DND-41 (cell line): ENCODE measurements at regions not wholly inside any gene's neighbourhood (a gene's known extent, or its start where the extent isn't known, plus 50 kb on each side); places are given as distances from the start of the nearest gene placed in this dataset.

ENCODE experiments used
- ATAC-seq: fragments of 200-7000 bp; cut with Tn5 transposase; 3 replicates; pipeline ENCODE4 v1.9.1; 2021; ENCODE audit warnings: low read depth; ENCODE audit not compliant: insufficient read depth
- DNase-seq: peaks from one replicate; pipeline ENCODE4 v3.0.0-alpha.2; 2020
- H2AFZ ChIP-seq: 2 replicates; pipeline ENCODE4 v1.6.0; 2012; ENCODE audit warnings: low read depth, low read length
- H3K27ac ChIP-seq: 2 replicates; pipeline ENCODE4 v1.5.1; 2012; ENCODE audit warnings: low read length, inconsistent platforms
- H3K27me3 ChIP-seq: fragments of 200-600 bp; sonication (generic); 2 replicates; pipeline ENCODE4 v1.6.0; 2012; ENCODE audit warnings: low read length, mild to moderate bottlenecking, inconsistent platforms; ENCODE audit not compliant: insufficient read depth, poor library complexity
- H3K36me3 ChIP-seq: 2 replicates; pipeline ENCODE4 v1.5.1; 2012; ENCODE audit warnings: low read length, inconsistent platforms; ENCODE audit not compliant: insufficient read depth
- H3K4me1 ChIP-seq: 2 replicates; pipeline ENCODE4 v1.5.1; 2012; ENCODE audit warnings: mild to moderate bottlenecking, low read length; ENCODE audit not compliant: insufficient read depth
- H3K4me2 ChIP-seq: 2 replicates; pipeline ENCODE4 v1.6.0; 2012; ENCODE audit warnings: mild to moderate bottlenecking, moderate library complexity, low read length, inconsistent platforms; ENCODE audit not compliant: insufficient read depth
- H3K4me3 ChIP-seq, 2 experiments: fragments of 200-600 bp in 1 of 2; shearing (Covaris generic) in 1 of 2; 2 replicates each; pipeline ENCODE4 v1.5.1; 2012 to 2016; ENCODE audit warnings: inconsistent platforms in 2 of 2, low read length in 2 of 2, mild to moderate bottlenecking in 2 of 2, low read depth in 1 of 2, moderate library complexity in 1 of 2
- H3K79me2 ChIP-seq: 2 replicates; pipeline ENCODE4 v1.6.0; 2012; ENCODE audit warnings: low read length, inconsistent platforms; ENCODE audit not compliant: insufficient read depth
- H3K9ac ChIP-seq: 2 replicates; pipeline ENCODE4 v1.6.0; 2012; ENCODE audit warnings: low read depth, mild to moderate bottlenecking, inconsistent platforms, low read length, moderate library complexity
- H3K9me3 ChIP-seq: 2 replicates; pipeline ENCODE4 v1.5.1; 2012; ENCODE audit warnings: low read length, moderate library complexity, mild to moderate bottlenecking, inconsistent platforms; ENCODE audit not compliant: insufficient read depth, severe bottlenecking
- H4K20me1 ChIP-seq: 2 replicates; pipeline ENCODE4 v1.6.0; 2012; ENCODE audit warnings: low read length; ENCODE audit not compliant: insufficient read depth
- CTCF ChIP-seq: IDR thresholded peaks from 2 replicates; pipeline ENCODE4 v1.5.1; 2012; ENCODE audit warnings: borderline replicate concordance, low read length, moderate library complexity, mild to moderate bottlenecking; ENCODE audit not compliant: poor library complexity, severe bottlenecking; ENCODE audit errors: extremely low read depth
- EZH2 ChIP-seq: IDR thresholded peaks from 3 replicates; pipeline ENCODE4 v1.6.1; 2012; ENCODE audit warnings: borderline replicate concordance, low read depth, mild to moderate bottlenecking, moderate library complexity, low read length, inconsistent platforms; ENCODE audit not compliant: severe bottlenecking

- Histone ChIP-seq H3K27me3 (no peaks in the 10 kb centered on the region), H3K9ac (no peak overlapping the region), H2AFZ (no peak overlapping the region), H3K4me3 (no peak overlapping the region), H3K36me3 (no peaks in the 10 kb centered on the region), H3K9me3 (no peaks in the 10 kb centered on the region), H3K4me1 (peaks cover 45% of the 10 kb centered on the region), H3K27ac (peak overlapping the region; percentile 61), H3K4me2 (no peak overlapping the region; the same call in 1 of the 2 replicates), H3K79me2 (no peaks in the 10 kb centered on the region), H4K20me1 (no peaks in the 10 kb centered on the region)
- peak; percentile 68 for DNase-seq
- TF ChIP-seq EZH2 = no peak
- TF ChIP-seq CTCF = no peak
- peak; percentile 91 for ATAC-seq
These were observed 133.8 kb upstream of the RARB start for GRCh38 chr3:25294169-25294805.

- ATAC-seq (no peak), DNase-seq (no peak)
- H3K27me3 ChIP-seq = no peaks in the 10 kb centered on the region
- H3K9me3 ChIP-seq = no peaks in the 10 kb centered on the region
- no peak overlapping the region for H3K4me3 ChIP-seq
- H4K20me1 ChIP-seq = no peaks in the 10 kb centered on the region
- H3K27ac ChIP-seq = no peak overlapping the region
- no peaks in the 10 kb centered on the region for H3K36me3 ChIP-seq
- no peak for TF ChIP-seq EZH2
- no peak for TF ChIP-seq CTCF
- H3K9ac ChIP-seq = no peak overlapping the region
- H3K4me1 ChIP-seq = peaks cover 24% of the 10 kb centered on the region
- H3K79me2 ChIP-seq = no peaks in the 10 kb centered on the region
- H3K4me2 ChIP-seq = no peak overlapping the region
- no peak overlapping the region for H2AFZ ChIP-seq
These were observed 130.1 kb upstream of the RARB start for GRCh38 chr3:25297667-25298585.

GRCh38 chr3:25300141-25300540, 127.9 kb upstream of the RARB start:
- no peak for TF ChIP-seq EZH2
- TF ChIP-seq CTCF = no peak
- no peaks in the 10 kb centered on the region for H4K20me1 ChIP-seq
- H3K9ac ChIP-seq = no peak overlapping the region
- H3K9me3 ChIP-seq = no peaks in the 10 kb centered on the region
- H3K4me3 ChIP-seq = no peak overlapping the region
- no peaks in the 10 kb centered on the region for H3K36me3 ChIP-seq
- H3K27me3 ChIP-seq = no peaks in the 10 kb centered on the region
- DNase-seq (no peak), ATAC-seq (no peak)
- no peak overlapping the region for H3K4me2 ChIP-seq
- no peak overlapping the region for H3K27ac ChIP-seq
- H2AFZ ChIP-seq = no peak overlapping the region
- H3K4me1 ChIP-seq = peaks cover 2% of the 10 kb centered on the region; the same call in 1 of the 2 replicates
- H3K79me2 ChIP-seq = no peaks in the 10 kb centered on the region
